Ishikawa (cell line): ENCODE measurements at regions not wholly inside any gene's neighbourhood (a gene's known extent, or its start where the extent isn't known, plus 50 kb on each side); places are given as distances from the start of the nearest gene placed in this dataset.

ENCODE experiments used
- CEBPB ChIP-seq: IDR thresholded peaks from 2 replicates; pipeline ENCODE4 v1.6.1; 2012
- CREB1 ChIP-seq: IDR thresholded peaks from 2 replicates; pipeline ENCODE4 v1.6.1; 2012; ENCODE audit warnings: low read depth
- EGR1 ChIP-seq: IDR thresholded peaks from 2 replicates; pipeline ENCODE4 v1.6.1; 2012
- EP300 ChIP-seq: IDR thresholded peaks from 2 replicates; pipeline ENCODE4 v1.6.1; 2012; ENCODE audit warnings: borderline replicate concordance
- FOXM1 ChIP-seq: IDR thresholded peaks from 2 replicates; pipeline ENCODE4 v1.6.1; 2012; ENCODE audit warnings: low read depth, borderline replicate concordance
- NFIC ChIP-seq: IDR thresholded peaks from 2 replicates; pipeline ENCODE4 v1.6.1; 2012
- RAD21 ChIP-seq: IDR thresholded peaks from 2 replicates; pipeline ENCODE4 v1.6.1; 2012; ENCODE audit warnings: low read depth
- REST ChIP-seq: IDR thresholded peaks from 2 replicates; pipeline ENCODE4 v1.6.1; 2012; ENCODE audit warnings: low read depth, mild to moderate bottlenecking
- TAF1 ChIP-seq: IDR thresholded peaks from 2 replicates; pipeline ENCODE4 v1.6.1; 2012; ENCODE audit warnings: low read depth, mild to moderate bottlenecking
- TCF12 ChIP-seq: IDR thresholded peaks from 2 replicates; pipeline ENCODE4 v1.6.1; 2012; ENCODE audit warnings: low read depth
- TEAD4 ChIP-seq: IDR thresholded peaks from 2 replicates; pipeline ENCODE4 v1.6.1; 2012
- YY1 ChIP-seq: IDR thresholded peaks from 2 replicates; pipeline ENCODE4 v1.6.1; 2012; ENCODE audit warnings: low read depth
- ZBTB7A ChIP-seq: IDR thresholded peaks from 2 replicates; pipeline ENCODE4 v1.6.1; 2012; ENCODE audit warnings: low read depth
- TF ChIP-seq, protein P1 (sequence below): IDR thresholded peaks from 2 replicates; pipeline ENCODE4 v1.6.1; 2012
- TF ChIP-seq, protein P2 (sequence below): IDR thresholded peaks from 2 replicates; pipeline ENCODE4 v1.6.1; 2012

- TF ChIP-seq, protein P1, sequence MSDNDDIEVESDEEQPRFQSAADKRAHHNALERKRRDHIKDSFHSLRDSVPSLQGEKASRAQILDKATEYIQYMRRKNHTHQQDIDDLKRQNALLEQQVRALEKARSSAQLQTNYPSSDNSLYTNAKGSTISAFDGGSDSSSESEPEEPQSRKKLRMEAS = no peak
- TF ChIP-seq REST = no peak
- no peak for TF ChIP-seq TEAD4
- TF ChIP-seq FOXM1 = no peak
- TF ChIP-seq EGR1 = no peak
- TF ChIP-seq NFIC = no peak
- no peak for TF ChIP-seq YY1
- no peak for TF ChIP-seq TCF12
- TF ChIP-seq, protein P2, sequence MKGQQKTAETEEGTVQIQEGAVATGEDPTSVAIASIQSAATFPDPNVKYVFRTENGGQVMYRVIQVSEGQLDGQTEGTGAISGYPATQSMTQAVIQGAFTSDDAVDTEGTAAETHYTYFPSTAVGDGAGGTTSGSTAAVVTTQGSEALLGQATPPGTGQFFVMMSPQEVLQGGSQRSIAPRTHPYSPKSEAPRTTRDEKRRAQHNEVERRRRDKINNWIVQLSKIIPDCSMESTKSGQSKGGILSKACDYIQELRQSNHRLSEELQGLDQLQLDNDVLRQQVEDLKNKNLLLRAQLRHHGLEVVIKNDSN = no peak
- TF ChIP-seq CREB1 = no peak
- TF ChIP-seq CEBPB = no peak
These were observed 78.5 kb upstream of the LYZL1 start for GRCh38 chr10:29210266-29210868.

DNA sequence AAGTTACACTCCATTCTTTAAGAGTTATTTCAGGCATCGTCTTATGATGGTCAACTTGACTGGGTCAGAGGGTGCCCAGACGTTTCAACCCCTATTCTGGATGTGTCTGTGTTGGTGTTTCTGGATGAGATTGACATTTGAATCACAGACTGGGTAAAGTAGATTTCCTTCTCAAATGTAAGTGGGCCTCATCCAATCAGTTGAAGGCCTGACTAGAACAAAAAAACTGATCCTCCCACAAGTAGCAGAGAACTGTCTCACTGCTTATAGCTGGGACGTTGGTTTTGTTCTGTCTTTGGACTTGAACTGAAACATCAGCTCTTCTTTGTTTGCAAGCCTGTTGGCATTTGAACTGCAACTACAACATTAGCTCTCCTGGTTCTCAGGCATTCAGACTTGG is 76.3 kb upstream of the LYZL1 start:
- TF ChIP-seq EP300 = no peak
- TF ChIP-seq CREB1 = no peak
- TF ChIP-seq YY1 = no peak
- TF ChIP-seq, protein P1 = no peak
- TF ChIP-seq REST = no peak

DNA sequence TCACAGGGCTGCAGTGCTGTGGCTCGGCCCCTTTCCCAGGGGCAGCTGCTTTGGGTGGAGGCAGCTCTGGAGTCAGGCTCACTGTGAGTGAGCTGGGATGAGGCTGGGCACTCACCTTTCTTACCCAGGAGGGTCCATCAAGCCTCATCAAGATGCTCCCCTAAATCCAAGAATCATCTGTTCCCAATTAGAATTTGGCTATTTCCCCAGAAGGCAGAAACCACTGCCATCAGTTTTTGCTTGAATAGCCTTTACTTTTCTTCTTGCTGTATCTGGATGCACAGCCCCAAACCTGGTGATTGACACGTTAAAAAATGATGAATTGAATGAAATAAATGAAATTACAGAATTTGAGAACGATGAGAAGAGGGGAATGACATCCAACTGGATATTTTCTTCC is 74.3 kb upstream of the LYZL1 start:
- TF ChIP-seq YY1 = no peak

GRCh38 chr10:29217292-29217738 is 71.6 kb upstream of the LYZL1 start:
- TF ChIP-seq CREB1 (no peak), REST (no peak), TAF1 (no peak), FOXM1 (no peak), CEBPB (no peak), EGR1 (no peak), TCF12 (no peak), YY1 (no peak), NFIC (no peak), EP300 (no peak), ZBTB7A (no peak)
- TF ChIP-seq, protein P2 = no peak
- TF ChIP-seq, protein P1 = no peak

GRCh38 chr10:29223326-29223725 is 65.5 kb upstream of the LYZL1 start:
- TF ChIP-seq, protein P2 = no peak
- TF ChIP-seq RAD21 (no peak), EP300 (no peak), CREB1 (no peak), YY1 (no peak), EGR1 (no peak), TEAD4 (no peak), CEBPB (no peak), ZBTB7A (no peak)
